GM18519 (cell line): ENCODE measurements at regions not wholly inside any gene's neighbourhood (a gene's known extent, or its start where the extent isn't known, plus 50 kb on each side); places are given as distances from the start of the nearest gene placed in this dataset.

Experiments used
- ATAC-seq: cut with Tn5 transposase; IDR thresholded peaks from one replicate; pipeline ENCODE4 v1.9.1; 2021; ENCODE audit warnings: mild to moderate bottlenecking, moderate library complexity; ENCODE audit not compliant: unreplicated experiment, low FRiP score

DNA sequence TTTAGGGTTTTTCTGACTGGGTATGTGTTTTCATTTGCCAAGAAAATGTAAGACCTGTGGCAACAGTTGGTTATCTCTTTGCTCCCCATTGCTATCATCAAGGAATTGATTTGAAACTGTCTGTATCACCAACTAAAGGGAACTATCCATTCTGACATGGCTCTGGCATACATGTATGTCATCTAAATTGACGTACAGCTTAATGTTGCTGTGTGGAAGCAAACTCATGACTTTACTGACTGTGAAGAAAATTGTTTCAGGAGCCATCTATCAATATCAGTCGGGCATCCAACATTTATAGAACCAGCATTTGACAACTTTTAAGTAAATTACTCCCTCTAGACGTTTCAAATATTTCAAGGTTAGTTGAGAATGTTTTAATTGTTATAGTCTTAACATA lies 555.8 kb upstream of the EPHA7 start:
- ATAC-seq: no peak

DNA sequence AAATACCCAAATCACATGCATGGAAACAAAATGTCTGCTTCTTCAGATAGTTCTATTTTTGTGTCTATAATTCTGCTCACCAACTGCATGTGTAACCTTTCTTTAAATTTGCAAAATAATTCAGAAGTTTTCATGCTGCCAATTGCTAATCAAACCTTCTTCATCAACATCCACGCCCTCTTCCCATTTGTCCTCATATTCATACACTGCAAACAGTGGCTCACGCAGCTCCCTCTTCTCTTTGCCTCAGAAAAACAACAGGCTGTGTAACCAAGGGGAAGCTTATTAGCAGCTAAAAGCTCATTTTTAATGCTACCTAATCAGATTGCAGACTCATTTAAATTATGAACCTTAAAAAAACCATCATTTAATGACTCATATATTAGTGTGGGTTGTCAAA lies 555.0 kb upstream of the EPHA7 start:
- no peak for ATAC-seq

DNA sequence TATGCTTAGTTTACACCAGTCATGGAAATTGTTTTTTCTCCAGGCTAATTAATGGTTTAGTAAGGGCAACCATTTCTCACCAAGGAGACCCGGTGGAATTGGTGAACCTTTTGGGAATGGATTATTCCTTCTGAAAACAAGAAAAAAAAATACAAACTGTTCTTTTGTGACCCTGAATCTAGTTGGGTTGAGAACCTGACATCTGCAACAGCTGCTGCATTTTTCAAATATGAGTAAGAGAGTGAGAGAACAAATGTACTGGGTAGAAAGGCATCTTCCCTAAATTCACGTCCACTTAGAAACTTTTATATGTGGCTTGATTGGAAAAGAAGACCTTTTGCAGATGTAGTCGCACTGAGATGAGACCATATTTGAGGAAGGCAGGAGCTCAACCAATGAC lies 553.4 kb upstream of the EPHA7 start:
- ATAC-seq: no peak

DNA sequence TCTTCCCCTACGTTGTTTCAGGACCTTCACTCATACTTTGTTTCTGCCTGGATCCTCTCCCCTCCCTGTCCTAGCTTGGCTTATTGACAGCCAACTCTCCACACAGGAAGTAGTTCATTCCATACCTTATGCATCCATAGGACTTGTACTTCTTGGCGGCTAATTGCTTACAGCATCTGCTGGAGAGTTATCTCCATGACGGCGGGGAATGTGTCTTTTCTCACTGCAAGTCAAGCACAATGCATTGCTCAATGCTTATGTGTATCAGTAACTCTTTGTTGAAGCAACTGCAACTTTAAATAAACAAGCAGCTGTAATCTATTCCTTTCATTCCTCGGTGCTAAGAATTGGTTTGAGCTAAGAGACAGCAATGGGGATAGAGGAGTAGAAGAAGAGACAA lies 551.3 kb upstream of the EPHA7 start:
- ATAC-seq: no peak

DNA sequence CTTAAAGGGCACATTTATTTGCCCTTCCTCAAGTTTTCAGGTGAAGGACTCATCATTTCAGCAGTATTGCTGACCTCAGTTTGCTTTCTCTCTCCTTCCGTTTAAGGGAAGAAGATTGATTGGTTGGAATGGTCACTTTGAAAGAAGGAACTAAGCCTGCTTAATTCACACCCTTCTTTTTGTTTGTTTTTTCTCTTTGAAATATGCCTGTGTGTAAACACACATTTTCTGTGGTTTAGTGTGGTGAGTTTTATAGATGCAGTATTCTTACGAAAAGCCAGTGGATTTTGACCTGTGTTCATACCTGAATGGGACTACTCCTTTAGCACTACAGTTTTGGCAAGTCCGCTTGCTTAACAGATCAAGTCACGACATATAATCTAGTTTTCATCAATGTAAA lies 548.8 kb upstream of the EPHA7 start:
- no peak for ATAC-seq

DNA sequence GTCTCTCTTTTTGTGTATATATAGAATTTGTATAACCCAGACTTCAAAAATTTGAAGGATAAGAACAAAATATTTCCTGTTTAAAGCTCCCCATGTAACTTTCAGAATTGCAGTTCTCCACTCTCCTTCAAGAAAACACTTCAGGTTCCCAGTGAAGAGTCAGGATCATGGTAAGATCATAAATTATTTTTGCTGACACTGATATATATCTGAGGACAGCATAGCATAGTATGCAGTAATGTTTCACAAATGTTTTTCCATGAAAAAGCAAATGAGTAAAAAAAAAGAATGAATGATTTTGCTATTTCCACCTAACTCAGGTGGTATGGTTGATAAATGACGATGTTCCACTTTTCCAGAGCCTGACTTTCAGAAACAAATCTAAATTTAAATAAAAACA lies 545.6 kb upstream of the EPHA7 start:
- no peak for ATAC-seq

DNA sequence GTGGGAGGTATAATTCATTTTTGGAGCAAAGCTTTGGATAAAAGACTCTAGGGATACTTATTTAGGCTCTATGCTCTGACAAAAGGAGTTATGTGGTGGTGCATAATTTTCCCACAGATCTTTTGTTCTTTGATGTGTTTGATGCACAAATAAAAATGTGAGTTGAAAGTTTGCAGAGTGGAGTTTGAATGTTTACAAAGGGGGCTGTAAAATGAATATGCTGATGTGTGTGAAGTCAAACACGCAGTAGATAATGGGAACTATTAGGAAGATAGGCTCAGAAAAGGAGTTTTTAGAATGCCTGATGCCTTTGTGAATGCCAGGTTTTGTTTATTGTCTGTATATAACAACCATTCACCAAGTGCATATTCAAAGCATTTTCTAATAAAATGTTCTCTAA lies 545.0 kb upstream of the EPHA7 start:
- ATAC-seq: no peak

DNA sequence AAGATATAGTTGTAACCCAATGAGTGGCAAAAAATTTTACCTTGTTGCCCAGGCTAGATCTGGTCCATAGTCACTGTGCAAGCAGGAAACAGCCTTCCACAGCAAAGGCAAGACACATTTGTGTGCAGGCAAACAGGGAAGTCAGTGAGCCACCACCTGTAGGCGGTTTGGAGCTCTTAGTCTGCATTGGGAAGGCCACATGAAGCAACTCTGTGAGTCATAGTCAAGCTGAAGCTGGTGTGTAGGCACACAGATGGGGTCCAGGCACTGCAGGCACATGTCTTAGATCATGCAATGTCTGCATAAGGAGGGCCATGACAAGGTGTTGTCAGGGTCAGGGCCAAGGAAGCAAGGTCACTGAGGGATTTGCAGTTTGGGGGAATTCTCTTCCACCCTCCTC lies 543.2 kb upstream of the EPHA7 start:
- ATAC-seq: no peak

DNA sequence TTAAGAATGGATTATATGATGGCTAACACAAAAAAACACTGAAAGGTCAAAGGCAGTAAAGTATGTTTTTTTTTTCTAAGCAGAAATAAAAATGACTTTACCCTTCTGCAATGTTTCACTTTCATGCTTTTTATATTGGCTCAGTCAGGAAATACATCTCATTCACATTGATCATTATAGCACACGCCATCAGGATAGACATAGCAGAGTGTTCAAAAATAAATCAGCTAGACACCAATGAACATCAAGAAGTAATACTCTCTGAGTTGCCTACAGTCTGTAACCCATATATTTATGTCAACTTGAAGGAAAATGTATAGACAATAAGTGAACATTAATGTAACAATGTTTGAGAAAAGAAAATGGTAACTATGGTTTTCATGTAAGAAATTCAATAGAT lies 535.2 kb upstream of the EPHA7 start:
- no peak for ATAC-seq

DNA sequence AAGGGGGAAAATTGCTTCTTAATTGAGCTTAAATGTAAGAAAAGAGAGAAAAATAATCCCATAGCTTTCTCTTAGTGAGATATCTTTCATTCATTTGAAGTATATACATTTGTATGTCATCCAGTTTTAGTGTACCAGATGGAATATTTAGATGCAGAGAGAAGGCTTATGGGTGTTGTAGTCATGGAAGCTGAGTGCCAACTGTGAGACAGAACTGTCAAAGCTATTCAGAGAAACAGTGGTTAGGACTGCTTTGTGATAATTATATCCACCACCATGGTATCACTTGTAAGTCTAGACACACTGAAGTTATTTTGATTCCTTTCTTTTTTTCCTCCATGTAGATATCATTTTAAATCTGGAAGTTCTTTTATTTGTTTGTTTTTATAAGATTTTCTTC lies 524.3 kb upstream of the EPHA7 start:
- ATAC-seq: no peak

DNA sequence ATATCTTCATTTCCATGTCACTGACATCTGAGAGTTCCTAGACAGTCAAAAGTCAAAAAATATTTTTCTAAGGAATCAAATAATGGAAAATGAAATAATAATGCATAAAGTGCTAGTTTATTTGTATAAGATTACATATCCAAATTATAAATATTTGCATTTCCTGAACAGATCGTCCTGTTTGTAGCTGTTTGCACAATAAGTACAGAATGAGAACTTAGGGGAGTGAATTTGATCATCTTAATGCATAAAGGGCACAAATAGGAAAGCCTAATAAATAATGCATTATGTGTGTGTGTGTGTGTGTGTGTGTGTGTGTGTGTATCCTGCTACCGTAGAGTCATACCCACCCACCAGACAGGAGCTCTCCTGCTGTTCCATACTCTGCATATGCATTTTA lies 521.0 kb upstream of the EPHA7 start:
- ATAC-seq: no peak

DNA sequence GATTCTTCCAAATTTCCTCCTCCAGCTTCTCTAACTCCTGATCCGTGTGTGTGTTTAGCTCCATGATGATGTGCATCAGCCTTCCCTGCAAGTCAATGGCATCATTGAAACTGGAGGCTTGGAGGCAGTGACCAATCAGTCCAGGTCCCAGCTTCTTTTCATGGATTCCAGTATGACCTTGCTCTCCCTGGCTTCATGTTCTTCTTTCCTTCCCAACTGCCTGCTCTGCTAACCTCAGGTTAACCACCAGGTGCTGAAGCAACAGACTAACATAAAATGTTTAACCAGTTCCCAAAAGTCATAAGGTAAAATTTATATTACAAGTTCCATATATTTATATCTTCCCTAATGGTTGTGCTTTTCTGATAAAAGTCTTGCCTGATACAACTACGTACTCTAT lies 512.8 kb upstream of the EPHA7 start:
- no peak for ATAC-seq

DNA sequence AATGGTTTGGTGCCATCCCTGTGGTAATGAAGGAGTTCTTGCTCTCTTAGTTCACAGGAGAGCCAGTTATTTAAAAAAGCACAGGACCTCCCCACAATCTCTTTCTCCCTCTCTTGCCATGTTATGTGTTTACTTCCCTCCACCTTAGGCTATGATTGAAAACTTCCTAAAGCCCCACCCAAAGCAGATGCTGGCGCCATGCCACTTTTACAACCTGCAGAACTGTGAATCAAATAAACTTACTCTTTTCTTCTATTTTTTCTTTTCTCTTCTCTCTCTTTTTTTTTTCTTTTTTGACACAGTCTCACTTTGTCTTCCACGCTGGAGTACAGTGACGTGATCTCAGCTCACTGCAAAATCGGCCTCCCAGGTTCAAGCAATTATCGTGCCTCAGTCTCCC lies 508.4 kb upstream of the EPHA7 start:
- ATAC-seq: no peak

DNA sequence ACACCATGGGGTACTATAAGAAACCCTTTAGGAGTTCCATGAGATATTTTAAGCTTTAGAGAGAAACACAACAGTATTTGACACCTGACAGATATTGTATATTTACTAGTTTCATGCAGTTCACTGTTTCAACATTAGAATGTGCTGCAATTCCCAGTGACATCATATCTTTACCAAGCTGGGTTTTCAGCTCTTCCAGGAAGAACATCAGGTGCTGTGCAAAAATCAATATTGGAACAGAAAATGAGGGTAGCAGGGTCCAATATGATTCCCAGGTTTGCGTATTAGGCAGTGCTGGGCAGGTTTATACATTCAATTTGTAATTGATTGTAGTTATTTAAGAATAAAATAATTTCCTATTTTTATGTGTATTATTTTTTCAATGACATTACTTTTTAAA lies 500.0 kb upstream of the EPHA7 start:
- no peak for ATAC-seq

DNA sequence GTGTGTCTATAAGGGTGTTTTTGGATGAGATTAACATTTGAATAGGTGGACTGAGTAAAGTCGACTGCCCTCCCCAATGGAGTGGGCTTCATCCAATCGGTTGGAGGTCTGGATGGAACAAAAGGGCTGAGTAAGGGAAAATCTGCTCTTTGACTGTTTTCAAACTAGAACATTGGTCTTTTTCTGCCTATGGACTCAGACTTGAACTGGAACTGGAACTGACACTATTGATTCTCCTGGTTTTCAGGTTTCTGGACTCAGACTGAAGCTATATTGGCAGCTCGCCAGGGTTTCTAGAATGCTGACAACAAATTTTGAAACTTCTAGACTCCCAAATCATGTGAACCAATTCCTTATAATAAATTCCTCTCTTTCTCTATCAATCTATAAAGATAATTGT lies 498.9 kb upstream of the EPHA7 start:
- ATAC-seq: no peak

DNA sequence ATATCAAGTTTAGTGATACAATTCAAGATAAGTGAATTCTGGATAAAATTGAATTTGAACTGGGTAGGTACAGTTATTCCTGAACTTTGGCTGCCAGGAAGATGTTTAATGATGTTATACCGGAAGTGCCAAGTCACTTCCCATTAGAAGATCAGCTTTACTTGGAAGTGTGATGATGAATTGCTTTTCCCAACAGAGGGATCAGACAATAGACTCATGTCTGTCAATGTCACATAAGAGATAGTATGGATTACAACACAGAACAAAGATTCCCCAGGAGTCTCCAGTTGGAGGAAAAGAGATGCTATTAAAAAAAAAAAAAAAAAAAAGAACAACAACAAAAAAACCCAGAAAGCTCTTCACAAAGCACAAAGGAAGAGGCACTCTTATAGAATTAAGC lies 497.9 kb upstream of the EPHA7 start:
- no peak for ATAC-seq

DNA sequence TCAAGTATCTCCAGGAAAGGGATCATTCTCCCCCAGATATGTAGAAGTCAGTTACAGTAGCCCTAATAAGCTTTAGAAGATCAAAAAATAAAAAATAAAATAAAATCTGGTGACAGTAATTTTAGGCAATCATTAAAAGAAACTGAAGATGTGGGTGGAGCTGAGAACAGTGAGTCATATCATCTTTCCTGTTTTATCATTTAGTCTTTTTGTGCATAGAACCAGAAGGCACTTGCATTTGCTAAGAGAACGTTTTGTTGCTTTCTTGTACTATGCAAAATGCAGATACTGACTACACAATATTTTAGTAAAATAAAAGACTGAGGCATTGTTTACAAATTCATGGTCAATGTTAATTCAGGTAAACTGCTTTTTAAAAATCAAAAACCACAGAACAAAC lies 497.4 kb upstream of the EPHA7 start:
- no peak for ATAC-seq

DNA sequence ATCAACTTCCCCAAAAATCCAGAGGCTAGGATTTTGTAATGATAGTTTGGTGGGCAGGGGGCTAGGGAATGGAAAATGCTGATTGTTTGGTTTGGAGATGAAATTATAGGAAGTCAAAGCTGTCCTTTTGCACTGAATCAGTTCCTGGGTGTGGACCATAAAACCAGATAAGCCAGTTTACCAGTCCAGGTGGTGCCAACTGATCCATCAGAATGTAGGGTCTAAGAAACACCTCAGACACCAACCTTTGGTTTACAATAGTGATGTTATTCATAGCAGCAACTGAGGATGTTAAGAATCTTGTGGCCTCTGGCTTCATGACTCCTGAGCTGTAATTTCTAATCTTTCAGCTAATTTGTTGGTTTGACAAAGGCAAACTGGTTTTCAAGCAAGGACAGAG lies 496.6 kb upstream of the EPHA7 start:
- no peak for ATAC-seq

DNA sequence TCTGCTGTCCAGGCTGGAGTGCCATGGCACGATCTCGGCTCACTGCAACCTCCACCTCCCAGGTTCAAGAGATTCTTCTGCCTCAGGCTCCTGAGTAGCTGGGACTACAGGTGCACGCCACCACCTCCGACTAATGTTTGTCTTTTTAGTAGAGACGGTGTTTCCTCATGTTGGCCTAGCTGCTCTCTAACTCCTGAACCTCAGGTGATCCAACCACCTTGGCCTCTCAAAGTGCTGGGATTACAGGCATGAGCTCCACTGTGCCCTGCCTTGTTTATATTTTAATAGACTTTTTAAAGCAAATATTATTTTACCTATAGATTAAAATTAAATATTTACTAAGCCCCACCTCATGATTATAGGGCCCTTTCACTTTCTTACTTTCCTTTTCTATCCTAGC lies 483.2 kb upstream of the EPHA7 start:
- ATAC-seq: no peak

DNA sequence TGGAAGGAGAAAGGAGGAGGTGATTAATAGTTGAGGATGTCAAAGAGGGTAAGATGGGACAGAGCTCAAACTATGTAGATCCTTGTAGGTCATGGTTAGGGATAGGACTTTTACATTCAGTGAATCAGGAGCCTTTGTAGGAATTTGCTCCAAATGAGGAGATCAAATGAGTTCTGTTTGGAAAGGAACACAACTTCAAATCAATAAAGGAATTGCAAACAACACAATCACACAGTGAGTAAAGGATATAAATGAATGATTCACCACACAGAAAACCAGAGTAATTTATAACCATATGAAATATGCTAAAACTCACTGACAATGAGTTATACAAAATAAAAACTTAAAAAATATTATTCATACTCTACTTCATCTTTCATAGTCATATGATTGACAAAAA lies 480.8 kb upstream of the EPHA7 start:
- no peak for ATAC-seq

DNA sequence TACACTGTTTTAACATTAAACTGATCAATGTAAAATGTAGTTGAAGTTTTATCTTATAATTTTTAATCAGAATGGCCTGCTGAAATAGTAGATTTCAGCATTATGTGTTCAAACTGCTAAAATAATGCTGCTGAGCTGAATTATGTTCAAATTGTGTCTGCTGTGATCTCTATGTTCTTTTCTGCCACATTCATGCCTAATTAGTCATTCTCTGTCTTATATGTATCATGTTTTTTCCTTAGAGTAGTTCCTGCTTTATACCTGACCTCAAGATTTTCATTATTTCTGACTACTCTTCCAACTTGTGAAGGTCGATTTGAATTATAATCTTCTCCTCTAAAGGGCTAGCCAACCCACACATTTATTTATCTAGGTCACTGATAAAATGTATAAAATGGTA lies 476.7 kb upstream of the EPHA7 start:
- ATAC-seq: no peak

DNA sequence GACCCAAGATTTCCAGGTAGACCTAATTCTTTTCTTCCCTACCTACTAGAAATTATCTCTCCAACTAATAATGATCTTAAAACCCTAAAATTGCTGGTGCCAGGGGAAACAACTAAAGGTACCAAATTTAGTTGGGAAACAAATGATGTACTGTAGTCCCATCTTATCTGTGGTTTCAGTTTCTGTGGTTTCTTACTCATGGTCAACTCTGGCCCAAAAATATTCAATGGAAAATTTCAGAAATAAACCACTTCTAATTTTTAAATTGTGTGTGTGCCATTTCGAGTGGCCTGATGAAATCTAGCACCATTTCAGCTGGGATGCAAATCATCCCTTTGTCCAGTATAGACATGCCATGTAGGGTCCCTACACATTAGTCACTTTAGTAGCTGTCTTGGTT lies 475.2 kb upstream of the EPHA7 start:
- ATAC-seq: no peak

DNA sequence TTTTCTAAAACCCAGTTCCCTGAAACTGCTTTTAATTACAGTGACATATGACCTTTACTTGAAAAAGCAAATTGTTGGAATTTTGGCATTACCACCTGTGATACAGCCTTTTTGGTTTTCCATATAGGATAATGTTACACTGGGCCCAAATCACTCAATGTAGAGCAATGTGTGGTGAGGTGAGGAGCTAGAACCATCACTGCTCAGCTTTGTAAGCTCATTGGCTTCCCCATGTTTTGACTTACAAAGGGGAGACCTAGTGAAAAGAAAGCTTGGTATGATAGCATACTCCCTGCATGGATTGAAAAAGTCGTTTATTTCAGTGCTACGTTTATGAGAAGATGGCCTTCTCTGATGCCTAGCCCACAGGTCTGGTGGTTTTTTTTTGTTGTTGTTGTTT lies 470.4 kb upstream of the EPHA7 start:
- no peak for ATAC-seq

DNA sequence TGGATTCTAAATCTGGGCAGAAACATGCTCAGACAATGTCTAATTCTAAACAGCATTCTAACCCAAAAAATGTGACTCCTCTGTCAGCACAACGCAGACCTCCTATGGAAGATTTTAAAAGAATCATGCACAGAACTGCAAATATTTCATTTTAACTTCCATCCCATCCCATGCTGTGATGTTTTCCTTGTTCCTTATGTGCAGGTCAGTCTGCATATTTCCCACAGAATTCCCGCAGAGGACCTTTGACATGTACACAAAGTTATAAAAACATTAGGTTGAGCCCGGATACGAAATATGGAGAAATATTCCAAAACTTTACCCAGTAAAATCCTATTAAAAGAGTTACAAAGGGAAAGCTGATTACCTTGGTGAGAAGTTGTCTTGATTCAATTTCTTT lies 467.1 kb upstream of the EPHA7 start:
- ATAC-seq: no peak
